Cardiac muscle cell (in vitro differentiated cells and primary cell): ENCODE measurements at regions not wholly inside any gene's neighbourhood (a gene's known extent, or its start where the extent isn't known, plus 50 kb on each side); places are given as distances from the start of the nearest gene placed in this dataset.

ENCODE experiments used
- DNase-seq, 2 donors: peaks; one replicate each; pipeline versions ENCODE4 v3.0.0 to v3.0.0-alpha.2; 2010 to 2017; ENCODE audit warnings: low read depth in 1 of 2, low spot score in 1 of 2
- H3K27ac ChIP-seq: fragments of 200-600 bp; sonication (generic); 2 replicates; pipeline ENCODE4 v1.5.1; 2016
- H3K27me3 ChIP-seq: fragments of 200-600 bp; sonication (generic); 2 replicates; pipeline ENCODE4 v1.6.0; 2016; ENCODE audit warnings: control low read depth
- H3K36me3 ChIP-seq: fragments of 200-600 bp; sonication (generic); 2 replicates; pipeline ENCODE4 v1.5.1; 2016; ENCODE audit warnings: control low read depth
- H3K4me1 ChIP-seq: fragments of 200-600 bp; sonication (generic); 2 replicates; pipeline ENCODE4 v1.8.1; 2017; ENCODE audit warnings: low read depth, mild to moderate bottlenecking, mixed run types
- H3K4me3 ChIP-seq: fragments of 200-600 bp; sonication (generic); 2 replicates; pipeline ENCODE4 v1.5.1; 2016; ENCODE audit warnings: mild to moderate bottlenecking
- H3K9me3 ChIP-seq: fragments of 200-600 bp; sonication (generic); 2 replicates; pipeline ENCODE4 v1.5.1; 2017; ENCODE audit warnings: low read depth, mild to moderate bottlenecking, control low read depth
- TF ChIP-seq, protein P1 (sequence below): IDR thresholded peaks from 2 replicates; pipeline ENCODE4 v1.5.1; 2012; ENCODE audit warnings: low read depth, mild to moderate bottlenecking, low read length

- Histone ChIP-seq H3K9me3 (no peaks in the 10 kb centered on the region), H3K4me1 (no peaks in the 10 kb centered on the region), H3K4me3 (no peak overlapping the region), H3K27ac (no peak overlapping the region), H3K36me3 (no peaks in the 10 kb centered on the region), H3K27me3 (no peaks in the 10 kb centered on the region)
- no peak for DNase-seq
- TF ChIP-seq, protein P1, sequence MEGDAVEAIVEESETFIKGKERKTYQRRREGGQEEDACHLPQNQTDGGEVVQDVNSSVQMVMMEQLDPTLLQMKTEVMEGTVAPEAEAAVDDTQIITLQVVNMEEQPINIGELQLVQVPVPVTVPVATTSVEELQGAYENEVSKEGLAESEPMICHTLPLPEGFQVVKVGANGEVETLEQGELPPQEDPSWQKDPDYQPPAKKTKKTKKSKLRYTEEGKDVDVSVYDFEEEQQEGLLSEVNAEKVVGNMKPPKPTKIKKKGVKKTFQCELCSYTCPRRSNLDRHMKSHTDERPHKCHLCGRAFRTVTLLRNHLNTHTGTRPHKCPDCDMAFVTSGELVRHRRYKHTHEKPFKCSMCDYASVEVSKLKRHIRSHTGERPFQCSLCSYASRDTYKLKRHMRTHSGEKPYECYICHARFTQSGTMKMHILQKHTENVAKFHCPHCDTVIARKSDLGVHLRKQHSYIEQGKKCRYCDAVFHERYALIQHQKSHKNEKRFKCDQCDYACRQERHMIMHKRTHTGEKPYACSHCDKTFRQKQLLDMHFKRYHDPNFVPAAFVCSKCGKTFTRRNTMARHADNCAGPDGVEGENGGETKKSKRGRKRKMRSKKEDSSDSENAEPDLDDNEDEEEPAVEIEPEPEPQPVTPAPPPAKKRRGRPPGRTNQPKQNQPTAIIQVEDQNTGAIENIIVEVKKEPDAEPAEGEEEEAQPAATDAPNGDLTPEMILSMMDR = no peak
These were observed 96.5 kb downstream of the KCNA5 start for GRCh38 chr12:5140190-5140589.

DNA sequence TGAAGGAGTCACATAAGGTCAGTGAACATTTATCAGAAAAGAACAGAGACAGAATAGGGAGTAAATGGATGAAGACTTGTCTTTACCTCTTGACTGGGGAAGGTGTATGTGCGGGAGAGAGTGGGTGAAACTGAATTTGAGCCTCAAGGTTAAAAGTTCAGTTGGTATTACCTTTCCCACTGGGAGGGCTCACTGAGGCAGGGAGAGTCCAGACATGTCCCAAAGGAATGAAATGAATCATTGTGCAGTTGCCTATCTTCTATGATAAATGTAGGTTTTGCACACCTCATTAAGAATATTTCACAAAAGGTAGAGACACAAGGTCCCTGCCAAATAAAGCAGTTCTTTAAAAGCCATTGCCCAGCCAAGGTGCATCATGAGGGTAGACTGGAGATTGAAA, 105.2 kb downstream of the KCNA5 start:
- Histone ChIP-seq H3K4me3 (no peak overlapping the region), H3K27ac (no peak overlapping the region), H3K27me3 (no peaks in the 10 kb centered on the region), H3K36me3 (no peaks in the 10 kb centered on the region), H3K9me3 (no peaks in the 10 kb centered on the region), H3K4me1 (no peaks in the 10 kb centered on the region)
- DNase-seq = no peak
- TF ChIP-seq, protein P1 = no peak

DNA sequence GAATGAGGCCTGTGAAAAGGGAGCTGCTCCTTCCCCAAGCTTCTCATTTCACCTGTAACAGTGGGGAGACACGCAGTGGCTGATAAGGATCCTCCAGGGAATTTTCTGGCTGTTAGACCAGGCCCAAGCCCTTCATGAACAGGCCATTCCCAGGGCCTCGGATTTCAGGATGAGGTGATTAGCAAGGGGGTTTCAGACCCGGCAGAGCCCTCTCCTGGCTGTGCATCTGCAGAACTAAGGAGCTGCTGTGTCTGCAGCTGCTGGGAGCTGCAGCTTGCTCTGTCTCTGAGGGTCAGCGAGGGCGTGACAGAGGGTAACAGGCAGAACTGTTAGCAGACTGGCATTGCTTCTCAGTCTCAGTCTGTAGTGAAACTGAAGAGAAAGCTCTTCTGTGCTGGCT, 110.4 kb downstream of the KCNA5 start:
- Histone ChIP-seq H3K27ac (no peak overlapping the region), H3K4me3 (no peak overlapping the region), H3K36me3 (no peaks in the 10 kb centered on the region), H3K4me1 (peaks cover 7% of the 10 kb centered on the region), H3K27me3 (no peaks in the 10 kb centered on the region), H3K9me3 (no peaks in the 10 kb centered on the region)
- peak in 1 of 2 donors; percentile 59 for DNase-seq
- TF ChIP-seq, protein P1 = no peak

DNA sequence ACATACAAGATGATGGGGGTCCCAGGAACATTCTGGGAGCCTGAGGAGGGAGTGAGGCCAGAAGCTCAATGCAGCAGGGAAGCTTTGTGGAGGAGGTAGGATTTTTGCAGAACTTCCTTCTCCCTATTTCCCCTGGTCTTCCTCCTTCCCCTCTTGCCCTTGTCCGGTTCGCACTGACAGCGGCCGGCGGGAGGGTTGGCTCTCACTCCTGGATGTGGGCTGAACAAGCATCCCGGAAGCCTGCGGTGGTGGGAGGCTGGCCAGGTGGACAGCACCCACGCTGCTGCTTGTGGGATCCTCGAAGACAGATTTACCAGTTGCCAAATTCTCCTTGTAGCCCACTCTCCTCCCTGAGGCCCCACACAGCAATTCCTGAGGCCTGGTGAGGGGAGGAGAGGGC, 112.2 kb downstream of the KCNA5 start:
- no peaks in the 10 kb centered on the region for H3K27me3 ChIP-seq
- H3K36me3 ChIP-seq = no peaks in the 10 kb centered on the region
- H3K9me3 ChIP-seq = no peaks in the 10 kb centered on the region
- TF ChIP-seq, protein P1 = no peak
- H3K4me1 ChIP-seq = peaks cover 7% of the 10 kb centered on the region
- no peak overlapping the region for H3K4me3 ChIP-seq
- H3K27ac ChIP-seq = no peak overlapping the region
- DNase-seq = peak in 1 of 2 donors; percentile 19

DNA sequence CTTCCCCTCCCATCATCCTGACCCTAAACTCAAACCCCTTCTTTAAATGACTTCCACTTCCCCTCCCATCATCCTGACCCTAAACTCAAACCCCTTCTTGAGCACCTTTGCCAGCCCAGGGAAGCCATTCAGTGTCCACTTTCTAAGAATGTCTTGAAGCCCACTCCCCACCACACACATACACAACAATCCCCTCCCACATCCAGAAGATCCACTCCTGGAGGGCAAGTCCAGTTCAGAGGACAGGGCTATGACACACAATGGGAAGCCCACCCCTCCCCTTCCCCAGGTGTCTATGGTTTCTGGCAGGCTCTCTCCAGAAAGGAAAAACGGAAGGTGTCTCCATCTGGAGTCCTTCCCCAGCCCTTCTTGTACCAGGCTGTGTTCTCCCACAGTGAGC, 117.1 kb downstream of the KCNA5 start:
- no peak overlapping the region for H3K27ac ChIP-seq
- no peaks in the 10 kb centered on the region for H3K9me3 ChIP-seq
- no peak overlapping the region for H3K4me3 ChIP-seq
- no peaks in the 10 kb centered on the region for H3K4me1 ChIP-seq
- no peaks in the 10 kb centered on the region for H3K36me3 ChIP-seq
- no peaks in the 10 kb centered on the region for H3K27me3 ChIP-seq
- TF ChIP-seq, protein P1 = no peak
- no peak for DNase-seq

DNA sequence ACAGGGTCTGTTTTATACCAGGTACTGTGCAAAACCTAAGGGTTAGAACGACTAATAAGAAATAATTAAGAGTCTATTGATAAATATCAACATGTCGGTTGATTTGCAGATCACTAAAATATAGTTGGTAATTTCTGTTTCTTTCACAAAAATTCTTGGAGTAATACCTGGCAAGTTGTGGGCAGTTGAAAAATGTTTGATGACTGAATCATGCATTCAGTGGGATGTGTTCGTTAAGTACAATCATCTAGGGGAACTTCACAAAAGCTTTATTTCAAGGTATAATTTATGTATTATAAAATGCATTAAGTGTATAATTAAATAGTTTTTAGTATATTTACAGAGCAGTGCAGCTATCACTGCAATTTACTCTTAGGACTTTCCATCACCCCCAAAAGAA, 120.0 kb downstream of the KCNA5 start:
- no peaks in the 10 kb centered on the region for H3K36me3 ChIP-seq
- no peak overlapping the region for H3K4me3 ChIP-seq
- H3K4me1 ChIP-seq = no peaks in the 10 kb centered on the region
- DNase-seq = no peak
- H3K27ac ChIP-seq = no peak overlapping the region
- TF ChIP-seq, protein P1 = no peak
- no peaks in the 10 kb centered on the region for H3K27me3 ChIP-seq
- no peaks in the 10 kb centered on the region for H3K9me3 ChIP-seq
